G401 (cell line): ENCODE measurements at regions not wholly inside any gene's neighbourhood (a gene's known extent, or its start where the extent isn't known, plus 50 kb on each side); places are given as distances from the start of the nearest gene placed in this dataset.
"Not testable (repeated sequence)": the region's sequence is repeated elsewhere in the genome, so short reads cannot be mapped to it uniquely, and the experiment has no call there.

Source experiments
- DNase-seq: peaks from one replicate; pipeline ENCODE4 v3.0.0-alpha.2; 2015; ENCODE audit warnings: low spot score
- in situ Hi-C: cut with HindIII; loops from 2 replicates; pipeline ENCODE4 v1.10.0; 2016; ENCODE audit warnings: low sequenced_read_pairs, mixed read lengths

- in situ Hi-C loops: no loop called here
- DNase-seq: no peak
Observed at GRCh38 chr7:69259445-69259844, 338.8 kb upstream of the AUTS2 start.

- in situ Hi-C loops: no loop called here
- no peak for DNase-seq
Observed at GRCh38 chr7:69260023-69260422, 338.3 kb upstream of the AUTS2 start.

DNA sequence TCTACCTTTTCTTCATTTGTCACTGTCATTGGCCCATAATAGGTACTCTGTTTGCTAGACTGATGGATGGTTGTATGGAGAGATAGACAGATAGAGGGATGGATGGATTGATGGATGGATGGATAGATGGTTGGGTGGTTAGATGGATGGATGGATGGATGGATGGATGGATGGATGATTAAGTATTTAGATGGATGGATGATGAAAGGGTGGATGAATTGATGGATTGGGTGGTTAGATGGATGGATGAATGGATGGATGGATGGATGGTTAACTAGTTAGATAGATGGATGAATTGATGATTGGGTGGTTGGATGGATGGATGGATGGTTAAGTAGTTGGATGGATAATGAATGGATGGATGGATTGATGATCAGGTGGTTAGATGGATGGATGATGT, 334.7 kb upstream of the AUTS2 start:
- DNase-seq: no peak

GRCh38 chr7:69269806-69270205, 328.5 kb upstream of the AUTS2 start:
- no peak for DNase-seq
- in situ Hi-C loops: no loop called here

More for the DNA sequence above, 334.7 kb upstream of the AUTS2 start:
- in situ Hi-C loops: no loop called here

DNA sequence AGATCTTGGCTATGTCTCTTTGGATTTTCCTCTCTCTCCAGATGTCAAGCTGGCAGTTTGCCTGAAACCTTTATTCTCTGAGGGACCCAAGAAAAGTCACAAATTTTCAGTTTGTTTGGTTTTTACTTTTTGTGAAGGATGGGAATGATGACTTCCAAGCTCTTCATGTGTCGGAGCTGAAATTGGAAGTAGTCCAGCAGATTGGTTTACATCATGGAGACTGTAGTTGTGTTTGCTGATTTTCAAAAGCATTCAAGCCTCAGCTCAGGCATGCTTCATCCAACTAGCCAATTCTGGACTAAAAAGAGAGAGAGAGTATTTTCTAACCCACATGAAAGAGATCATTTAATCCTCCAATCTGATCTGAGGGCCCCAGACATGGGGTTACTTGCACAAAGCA, 326.2 kb upstream of the AUTS2 start:
- in situ Hi-C loops: no loop called here

GRCh38 chr7:69276011-69276729, 322.1 kb upstream of the AUTS2 start:
- no peak for DNase-seq
- in situ Hi-C loops: no loop called here

More for the DNA sequence above, 326.2 kb upstream of the AUTS2 start:
- DNase-seq: peak; percentile 14

GRCh38 chr7:69277366-69277765, 320.9 kb upstream of the AUTS2 start:
- DNase-seq: no peak
- in situ Hi-C loops: no loop called here

DNA sequence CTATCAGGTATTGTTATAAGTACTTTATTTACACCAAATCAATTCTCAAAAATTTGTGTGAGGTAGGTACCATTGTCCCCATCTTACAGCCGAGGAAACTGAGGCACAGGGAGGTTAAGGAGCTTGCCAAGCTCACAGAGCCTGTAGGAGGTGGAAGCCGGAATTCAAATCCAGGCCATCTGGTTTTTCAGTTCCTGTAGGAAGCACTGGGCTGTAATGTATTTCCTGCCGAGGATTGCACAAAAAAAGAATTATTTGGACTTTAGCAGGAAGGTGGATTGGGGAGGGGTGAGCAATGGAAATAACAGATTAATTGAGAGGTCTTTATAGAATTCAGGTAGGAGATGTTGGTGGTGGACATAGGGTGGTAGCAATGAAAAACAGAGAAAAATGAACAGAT, 315.3 kb upstream of the AUTS2 start:
- DNase-seq: no peak
- in situ Hi-C loops: no loop called here

GRCh38 chr7:69283421-69283820, 314.9 kb upstream of the AUTS2 start:
- peak; percentile 15 for DNase-seq
- in situ Hi-C loops: no loop called here

- DNase-seq: no peak
- in situ Hi-C loops: no loop called here
Observed at GRCh38 chr7:69285854-69286253, 312.4 kb upstream of the AUTS2 start.

GRCh38 chr7:69295977-69296376, 302.3 kb upstream of the AUTS2 start:
- in situ Hi-C loops: no loop called here
- DNase-seq: no peak

GRCh38 chr7:69301253-69301652, 297.0 kb upstream of the AUTS2 start:
- in situ Hi-C loops: no loop called here
- no peak for DNase-seq

- DNase-seq: no peak
- in situ Hi-C loops: no loop called here
Observed at GRCh38 chr7:69309601-69310000, 288.7 kb upstream of the AUTS2 start.

- in situ Hi-C loops: no loop called here
- DNase-seq: no peak
Observed at GRCh38 chr7:69311489-69311888, 286.8 kb upstream of the AUTS2 start.

DNA sequence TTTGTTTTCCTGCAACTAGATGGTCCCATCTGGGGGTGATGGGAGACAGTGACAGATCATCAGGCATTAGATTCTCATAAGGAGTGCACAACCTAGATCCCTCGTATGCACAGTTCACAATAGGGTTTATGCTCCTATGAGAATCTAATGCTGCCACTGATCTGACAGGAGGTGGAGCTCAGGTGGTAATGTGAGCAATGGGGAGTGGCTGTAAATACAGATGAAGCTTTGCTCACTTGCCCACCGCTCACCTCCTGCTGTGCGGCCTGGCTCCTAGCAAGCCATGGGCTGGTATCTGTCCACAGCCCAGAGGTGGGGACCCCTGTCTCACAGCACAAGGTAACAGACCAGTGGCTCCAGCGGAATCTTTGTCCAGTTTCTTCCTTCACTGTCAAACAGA, 284.4 kb upstream of the AUTS2 start:
- in situ Hi-C loops, DNase-seq: not testable (repeated sequence)

DNA sequence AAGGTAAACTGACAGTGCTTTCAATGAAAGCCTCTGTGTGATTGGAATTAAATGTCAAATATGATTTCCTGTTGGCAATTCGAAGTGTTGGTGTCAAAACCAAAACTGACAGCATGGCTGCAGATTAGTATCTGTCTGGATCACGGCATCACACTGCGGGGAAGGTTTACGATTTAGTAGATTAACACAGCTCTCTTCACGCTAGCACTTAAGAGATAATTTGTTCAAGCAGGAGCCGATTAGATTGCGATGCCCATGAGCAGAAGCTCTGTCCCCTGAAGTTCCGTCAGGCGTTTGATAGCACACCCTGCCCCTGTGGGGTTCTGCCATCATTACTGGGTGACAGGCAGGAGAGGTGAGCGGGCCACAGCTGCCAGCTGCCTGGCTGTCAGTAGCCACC, 279.5 kb upstream of the AUTS2 start:
- in situ Hi-C loops: no loop called here
- no peak for DNase-seq

DNA sequence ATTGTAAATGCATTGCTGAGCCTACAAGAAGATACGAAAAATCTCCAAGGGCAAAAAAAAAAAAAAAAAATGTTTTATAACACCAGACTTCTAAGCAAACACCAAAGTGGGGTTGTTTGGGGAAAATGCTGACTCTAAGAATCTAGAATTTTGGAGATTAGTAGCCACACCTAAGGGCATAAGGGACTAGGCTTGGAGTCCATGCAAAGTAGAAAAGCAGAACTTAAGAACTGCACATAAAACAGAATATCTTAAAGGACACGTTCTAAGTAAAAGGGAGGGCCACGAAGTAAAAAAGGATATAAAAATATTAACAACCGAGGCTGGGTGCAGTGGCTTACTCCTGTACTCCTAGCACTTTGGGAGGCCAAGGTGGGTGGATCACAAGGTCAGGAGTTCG, 269.8 kb upstream of the AUTS2 start:
- in situ Hi-C loops: no loop called here
- no peak for DNase-seq

DNA sequence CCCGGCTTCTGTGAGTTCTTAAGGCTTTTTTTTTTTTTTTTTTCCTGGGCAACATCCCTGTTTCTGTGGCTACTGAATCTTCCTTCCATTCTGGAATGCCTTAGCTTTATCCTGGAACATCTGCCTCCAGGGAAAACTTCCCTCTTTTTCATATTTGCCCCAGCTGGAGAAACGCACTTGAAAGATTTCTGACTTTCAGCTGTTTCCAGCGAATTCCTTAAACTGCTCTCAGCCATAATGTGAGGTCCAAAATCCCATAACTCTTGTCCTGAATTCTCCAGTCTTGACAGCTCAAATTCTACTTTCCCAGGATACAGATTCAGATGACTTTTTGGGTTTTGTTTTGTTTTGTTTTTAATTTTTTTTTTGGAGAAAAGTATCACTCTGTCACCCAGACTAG, 263.6 kb upstream of the AUTS2 start:
- no peak for DNase-seq
- in situ Hi-C loops: no loop called here

- DNase-seq: no peak
- in situ Hi-C loops: no loop called here
Observed at GRCh38 chr7:69335331-69335730, 262.9 kb upstream of the AUTS2 start.

DNA sequence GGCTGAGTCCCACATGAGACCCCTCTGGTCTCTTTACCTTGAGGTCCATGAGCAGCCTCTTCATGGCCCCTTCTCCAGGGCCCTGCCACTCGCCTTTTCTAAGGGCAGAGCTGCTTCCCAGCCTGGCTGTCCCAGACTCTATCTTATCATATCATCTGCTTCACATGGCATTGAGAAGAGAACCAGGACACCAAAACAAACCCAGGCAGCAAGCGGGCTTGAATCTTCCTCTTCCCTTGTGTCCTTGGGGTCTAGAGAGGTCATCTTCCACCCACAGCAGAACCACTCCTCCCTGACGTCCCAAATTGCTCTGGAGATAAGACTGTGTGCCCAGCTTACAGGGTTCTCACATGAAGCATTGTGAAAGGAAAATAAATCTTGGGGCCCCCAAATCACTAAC, 261.3 kb upstream of the AUTS2 start:
- in situ Hi-C loops: no loop called here
- DNase-seq: no peak

DNA sequence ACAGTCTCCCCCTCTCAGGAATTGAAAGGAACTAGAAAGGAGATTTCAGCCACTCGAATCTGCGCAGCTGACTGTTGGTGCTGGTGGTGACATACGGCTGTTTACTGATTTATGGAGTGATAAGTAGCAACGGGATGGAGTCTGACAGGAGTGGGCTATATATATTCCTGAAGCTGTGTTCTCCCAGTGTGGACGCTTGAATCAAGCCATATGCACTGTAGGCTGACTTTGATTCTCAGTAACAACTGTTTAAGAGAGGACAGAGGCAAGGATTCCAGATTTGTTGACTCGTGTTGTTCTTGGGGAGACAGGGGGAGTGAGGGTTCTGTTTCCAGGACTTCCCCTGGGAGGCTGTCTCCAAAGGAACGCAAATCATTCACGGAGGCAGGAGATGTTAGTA, 260.1 kb upstream of the AUTS2 start:
- DNase-seq: no peak
- in situ Hi-C loops: no loop called here

- in situ Hi-C loops: no loop called here
- no peak for DNase-seq
Observed at GRCh38 chr7:69341288-69341687, 257.0 kb upstream of the AUTS2 start.
